HCT116 (cell line): ENCODE measurements at regions not wholly inside any gene's neighbourhood (a gene's known extent, or its start where the extent isn't known, plus 50 kb on each side); places are given as distances from the start of the nearest gene placed in this dataset.

ENCODE experiments used
- ATAC-seq: fragments of 200-7000 bp; cut with Tn5 transposase; 2 replicates; pipeline ENCODE4 v1.9.1; 2020; ENCODE audit warnings: mild to moderate bottlenecking, moderate library complexity
- BruUV-seq: library from RNA; stranded (reverse); fragments of 400-500 nt; replicated peaks from 2 replicates; lab custom pipeline; 2021; lab: Mats Ljungman, UMichigan
- CTCF ChIA-PET: fragments of 300-600 bp; sonication (Branson Sonifier 250); formaldehyde crosslinking; loops from one replicate; lab custom pipeline; 2021; ENCODE audit warnings: antibody characterized with exemption; lab: Charles Lee
- POLR2A ChIA-PET: fragments of 300-600, 350-600 bp; sonication (Branson Sonifier 250); formaldehyde crosslinking; loops from one replicate; lab custom pipeline; 2021; ENCODE audit warnings: antibody characterized with exemption; lab: Charles Lee
- RAD21 ChIA-PET, 2 experiments: fragments of 300-600 bp; sonication (Branson Sonifier 250); formaldehyde crosslinking; loops; one replicate each; lab custom pipeline; 2023; ENCODE audit warnings: low total read pairs in 2 of 2; ENCODE audit not compliant: uncharacterized antibody in 2 of 2, unreplicated experiment in 2 of 2, low non-redundant PET in 1 of 2; lab: Charles Lee
- DNase-seq: peaks from one replicate; pipeline ENCODE4 v3.0.0-alpha.2; 2010; ENCODE audit warnings: low read depth, low spot score
- H2AFZ ChIP-seq: fragments of 200-600 bp; shearing (Covaris generic), sonication (generic); 2 replicates; pipeline ENCODE4 v1.6.1; 2017; ENCODE audit warnings: low read depth, mixed run types, mixed read lengths, antibody characterized with exemption, low read length; ENCODE audit not compliant: poor library complexity, severe bottlenecking
- H3K27ac ChIP-seq: 2 replicates; pipeline ENCODE4 v1.5.1; 2012; ENCODE audit warnings: low read depth, low read length
- H3K27me3 ChIP-seq: fragments of 200-600 bp; sonication (generic); 2 replicates; pipeline ENCODE4 v1.6.1; 2016; ENCODE audit warnings: mixed run types, low read length, mixed read lengths; ENCODE audit not compliant: insufficient read depth
- H3K36me3 ChIP-seq, 2 experiments: fragments of 200-500 bp in 1 of 2; fragments of 200-600 bp in 1 of 2; sonication (Bioruptor generic) in 1 of 2; sonication (generic) in 1 of 2; 2 replicates each; pipeline versions ENCODE4 v1.5.1 to v1.6.1; 2014 to 2016; ENCODE audit warnings: low read length in 2 of 2, inconsistent platforms in 1 of 2, mixed read lengths in 1 of 2, mixed run types in 1 of 2; ENCODE audit not compliant: insufficient read depth in 2 of 2, control insufficient read depth in 1 of 2
- H3K4me1 ChIP-seq, 2 experiments: fragments of 200-600 bp in 1 of 2; sonication (generic) in 1 of 2; 2 replicates each; pipeline versions ENCODE4 v1.5.1 to v1.6.1; 2012 to 2017; ENCODE audit warnings: low read length in 2 of 2, inconsistent platforms in 1 of 2, mild to moderate bottlenecking in 1 of 2, mixed read lengths in 1 of 2, mixed run types in 1 of 2, moderate library complexity in 1 of 2; ENCODE audit not compliant: insufficient read depth in 2 of 2, control insufficient read depth in 1 of 2
- H3K4me2 ChIP-seq: fragments of 200-600 bp; sonication (generic); 2 replicates; pipeline ENCODE4 v1.6.1; 2017; ENCODE audit warnings: mixed run types, low read length, mixed read lengths
- H3K4me3 ChIP-seq, 2 experiments: fragments of 200-600 bp in 1 of 2; sonication (generic) in 1 of 2; replicated peaks in 1 of 2; 2 replicates each; pipeline ENCODE4 v1.5.1; 2011 to 2016; ENCODE audit warnings: low read length in 2 of 2, control low read depth in 1 of 2, low read depth in 1 of 2, mild to moderate bottlenecking in 1 of 2, mixed read lengths in 1 of 2, mixed run types in 1 of 2
- H3K79me2 ChIP-seq: fragments of 200-600 bp; sonication (generic); 2 replicates; pipeline ENCODE4 v1.6.1; 2017; ENCODE audit warnings: mild to moderate bottlenecking, mixed run types, low read length, moderate library complexity, mixed read lengths; ENCODE audit not compliant: insufficient read depth
- H3K9ac ChIP-seq: fragments of 200-600 bp; sonication (generic); 2 replicates; pipeline ENCODE4 v1.6.1; 2016; ENCODE audit warnings: low read length, mixed read lengths
- H3K9me2 ChIP-seq: fragments of 200-600 bp; sonication (generic), shearing (Covaris generic); 2 replicates; pipeline ENCODE4 v1.6.1; 2017; ENCODE audit warnings: mixed run types, mild to moderate bottlenecking, moderate library complexity; ENCODE audit not compliant: insufficient read depth
- H3K9me3 ChIP-seq, 2 experiments: fragments of 200-500 bp in 1 of 2; fragments of 200-600 bp in 1 of 2; sonication (Bioruptor generic) in 1 of 2; sonication (generic) in 1 of 2; 2 replicates each; pipeline ENCODE4 v1.6.1; 2014 to 2017; ENCODE audit warnings: low read length in 2 of 2, mixed read lengths in 2 of 2, inconsistent platforms in 1 of 2, low read depth in 1 of 2, mild to moderate bottlenecking in 1 of 2, mixed run types in 1 of 2, moderate library complexity in 1 of 2; ENCODE audit not compliant: control insufficient read depth in 1 of 2, insufficient read depth in 1 of 2
- H4K20me1 ChIP-seq: fragments of 200-600 bp; sonication (generic), shearing (Covaris generic); 2 replicates; pipeline ENCODE4 v1.6.1; 2017; ENCODE audit warnings: mixed run types, mild to moderate bottlenecking, moderate library complexity; ENCODE audit not compliant: insufficient read depth
- CTCF ChIP-seq, 3 experiments: fragments of 200-600 bp in 1 of 3; sonication (generic) in 1 of 3; IDR thresholded peaks in 2 of 3; conservative IDR thresholded peaks in 1 of 3; 2 replicates each; pipeline ENCODE4 v1.5.1; 2012 to 2017; ENCODE audit warnings: low read depth in 2 of 3, low read length in 2 of 3, antibody characterized with exemption in 1 of 3, borderline replicate concordance in 1 of 3, control low read depth in 1 of 3, mild to moderate bottlenecking in 1 of 3, mixed read lengths in 1 of 3, mixed run types in 1 of 3, moderate library complexity in 1 of 3; ENCODE audit not compliant: insufficient read depth in 1 of 3
- EZH2 ChIP-seq: fragments of 200-600 bp; sonication (generic); IDR thresholded peaks from 2 replicates; pipeline ENCODE4 v1.6.1; 2017; ENCODE audit warnings: antibody characterized with exemption, mixed run types
- EZH2phosphoT487 ChIP-seq: fragments of 200-600 bp; IDR thresholded peaks from 2 replicates; pipeline ENCODE4 v1.6.1; 2018; ENCODE audit warnings: antibody characterized with exemption, borderline replicate concordance
- FOSL1 ChIP-seq: IDR thresholded peaks from 2 replicates; pipeline ENCODE4 v1.6.1; 2012; ENCODE audit warnings: low read depth
- JUND ChIP-seq: IDR thresholded peaks from 2 replicates; pipeline ENCODE4 v1.6.1; 2012
- POLR2A ChIP-seq: IDR thresholded peaks from 2 replicates; pipeline ENCODE4 v1.7.0; 2011; ENCODE audit warnings: borderline replicate concordance; ENCODE audit not compliant: insufficient read depth, insufficient read length; ENCODE audit errors: extremely low read depth
- POLR2AphosphoS5 ChIP-seq: IDR thresholded peaks from 2 replicates; pipeline ENCODE4 v1.6.1; 2011; ENCODE audit warnings: mild to moderate bottlenecking, low read depth, low read length, moderate library complexity
- REST ChIP-seq: IDR thresholded peaks from 2 replicates; pipeline ENCODE4 v1.6.1; 2012; ENCODE audit warnings: low read depth
- SIN3A ChIP-seq: IDR thresholded peaks from 2 replicates; pipeline ENCODE4 v1.6.1; 2012; ENCODE audit warnings: low read depth
- SP1 ChIP-seq: IDR thresholded peaks from 2 replicates; pipeline ENCODE4 v1.6.1; 2012; ENCODE audit warnings: low read depth
- ZBTB33 ChIP-seq: IDR thresholded peaks from 2 replicates; pipeline ENCODE4 v1.6.1; 2011; ENCODE audit warnings: mild to moderate bottlenecking, low read length, moderate library complexity; ENCODE audit not compliant: insufficient replicate concordance; ENCODE audit errors: extremely low read depth
- intact Hi-C: fragments of 100-400 bp; cut with micrococcal nuclease; formaldehyde crosslinking; loops from 2 replicates; pipeline ENCODE4 v1.10.0; 2022

- no peak for TF ChIP-seq ZBTB33
Observed at GRCh38 chr6:146914489-146915483, 289.4 kb upstream of the STXBP5 start (continued).

- Histone ChIP-seq H3K4me2 (peak overlapping the region; percentile 68), H3K27ac (peak overlapping the region; percentile 83), H4K20me1 (no peaks in the 10 kb centered on the region), H3K27me3 (no peaks in the 10 kb centered on the region), H3K79me2 (no peaks in the 10 kb centered on the region), H2AFZ (peak overlapping the region; percentile 93), H3K4me1 (peaks cover 26 to 37% of the 10 kb centered on the region in 2 experiments), H3K36me3 (no peaks in the 10 kb centered on the region), H3K4me3 (peak overlapping the region in 1 of 2 experiments; percentile 45; a peak in 2 of 4 replicates), H3K9me2 (no peaks in the 10 kb centered on the region), H3K9me3 (no peaks in the 10 kb centered on the region), H3K9ac (no peak overlapping the region)
- DNase-seq (no peak), ATAC-seq (no peak)
- POLR2A ChIA-PET, result interaction anchor here (1.9 kb wide), 1 partner anchor 9 kb away, joined by 6 read pairs; no protein-coding TSS in a partner anchor
- BruUV-seq, result no TSS peak
- intact Hi-C loops, result loop anchor here (10.0 kb wide), 1 partner anchor 1249 kb away; no protein-coding TSS in a partner anchor
- RAD21 ChIA-PET, result interaction anchor here in 1 of 2 experiments (0.6 kb wide), 1 partner anchor 75 kb away, joined by 4 read pairs; no protein-coding TSS in a partner anchor
- CTCF ChIA-PET, result no interaction called here
- TF ChIP-seq JUND (peak; percentile 45), REST (no peak), POLR2A (no peak), ZBTB33 (no peak), POLR2AphosphoS5 (no peak), CTCF (IDR thresholded peaks at IDR 0.05 in 2 of 3, conservative IDR thresholded peaks at IDR 0.05 in 1 of 3; ENCODE audit: borderline replicate concordance in 1 of 3, insufficient read depth in 1 of 3, low read depth in 2 of 3, low read length in 2 of 3) (no peak), SIN3A (no peak), FOSL1 (peak; percentile 47; the same call in 1 of the 2 replicates), SP1 (no peak), EZH2phosphoT487 (no peak), EZH2 (no peak)
Observed at GRCh38 chr6:146915671-146916127, 288.5 kb upstream of the STXBP5 start.
